ENCODE measurements at regions not wholly inside any gene's neighbourhood (a gene's known extent, or its start where the extent isn't known, plus 50 kb on each side); places are given as distances from the start of the nearest gene placed in this dataset.

DNA sequence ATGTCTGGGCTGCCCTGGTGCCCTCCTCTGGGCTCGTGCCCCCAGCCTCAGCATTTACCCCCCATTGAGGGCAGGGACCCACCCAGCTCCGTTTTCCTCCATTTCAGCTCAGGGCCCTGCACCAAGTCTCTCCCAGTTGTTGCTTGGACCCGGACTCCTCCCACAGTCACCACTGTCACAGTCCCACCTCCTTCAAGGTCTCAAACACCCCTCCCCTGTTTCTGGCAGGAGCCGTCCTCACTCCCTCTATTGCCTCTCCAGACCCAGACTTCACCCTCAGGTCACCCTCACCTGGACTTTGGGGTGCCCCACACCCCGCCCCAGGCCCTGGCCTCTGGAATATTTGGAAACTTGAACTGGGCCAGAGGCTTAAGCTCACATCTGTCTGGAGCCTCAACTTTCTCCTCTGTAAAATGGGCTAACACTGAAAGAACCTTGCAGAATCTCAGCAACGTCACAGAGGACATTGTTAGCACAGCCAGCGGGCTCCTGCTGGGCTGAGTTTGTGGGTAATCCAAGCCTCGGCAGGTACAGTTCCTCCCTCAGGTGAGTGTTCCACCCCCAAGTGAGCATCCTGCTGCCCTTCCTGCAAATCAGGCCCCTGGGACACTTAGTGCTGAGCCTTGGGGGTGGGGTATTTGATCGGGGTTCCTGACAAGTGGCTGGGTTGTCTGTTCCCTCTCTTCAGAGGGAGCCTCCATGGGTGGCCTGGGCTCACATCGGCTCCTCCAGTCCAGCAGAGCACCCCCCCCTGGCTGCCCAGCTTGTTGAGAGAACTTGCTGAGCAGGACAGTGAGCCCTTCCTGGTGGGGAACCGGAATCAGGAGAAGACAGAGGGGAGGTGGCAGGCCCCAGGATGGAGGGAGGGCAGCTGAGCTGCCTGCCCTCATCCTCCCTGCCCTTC is 130.1 kb downstream of the C9orf50 start:
- FAIRE-seq: no peak

DNA sequence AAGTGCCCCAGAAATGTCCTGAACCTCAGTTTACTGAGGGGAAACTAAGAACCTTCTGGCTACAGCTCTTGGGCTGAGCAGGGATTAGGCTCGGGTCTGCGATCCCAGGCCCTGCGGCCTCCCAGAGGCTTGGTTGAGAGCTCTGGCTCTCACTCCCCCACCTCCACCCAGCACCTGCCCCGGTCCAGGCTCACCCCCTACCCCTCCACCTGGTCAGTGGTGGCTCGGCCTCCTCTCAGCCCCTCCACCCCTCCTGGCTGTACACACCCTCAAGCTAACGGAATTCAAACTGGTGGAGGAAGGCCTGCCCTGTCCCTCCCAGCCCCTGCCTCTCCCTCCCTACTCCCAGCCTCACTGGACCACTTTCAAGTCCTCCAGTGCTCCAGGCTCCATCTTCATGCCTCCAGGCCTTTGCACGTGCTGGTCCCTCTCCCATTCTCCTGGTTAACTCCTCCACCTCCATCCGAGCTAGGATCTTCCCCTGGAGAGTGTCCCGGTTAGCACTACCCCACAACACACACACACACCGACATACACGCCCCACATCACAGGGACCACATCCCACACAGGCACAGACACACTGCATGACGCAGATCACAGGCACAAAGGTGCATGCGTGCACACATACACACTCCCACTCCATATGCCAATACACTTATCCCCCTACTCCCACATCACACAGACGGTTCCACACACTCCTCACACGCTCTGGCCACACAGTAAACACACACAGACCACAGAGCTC is 130.9 kb downstream of the C9orf50 start:
- no peak for DNase-seq (ENCODE audit: low spot score)
- FAIRE-seq: peak; percentile 61

More for the DNA sequence above, 130.1 kb downstream of the C9orf50 start:
- no peak for DNase-seq (ENCODE audit: low spot score)

- peak; percentile 45 for DNase-seq (ENCODE audit: low spot score)
Observed at GRCh38 chr9:129487658-129488483, 133.0 kb downstream of the C9orf50 start.

DNA sequence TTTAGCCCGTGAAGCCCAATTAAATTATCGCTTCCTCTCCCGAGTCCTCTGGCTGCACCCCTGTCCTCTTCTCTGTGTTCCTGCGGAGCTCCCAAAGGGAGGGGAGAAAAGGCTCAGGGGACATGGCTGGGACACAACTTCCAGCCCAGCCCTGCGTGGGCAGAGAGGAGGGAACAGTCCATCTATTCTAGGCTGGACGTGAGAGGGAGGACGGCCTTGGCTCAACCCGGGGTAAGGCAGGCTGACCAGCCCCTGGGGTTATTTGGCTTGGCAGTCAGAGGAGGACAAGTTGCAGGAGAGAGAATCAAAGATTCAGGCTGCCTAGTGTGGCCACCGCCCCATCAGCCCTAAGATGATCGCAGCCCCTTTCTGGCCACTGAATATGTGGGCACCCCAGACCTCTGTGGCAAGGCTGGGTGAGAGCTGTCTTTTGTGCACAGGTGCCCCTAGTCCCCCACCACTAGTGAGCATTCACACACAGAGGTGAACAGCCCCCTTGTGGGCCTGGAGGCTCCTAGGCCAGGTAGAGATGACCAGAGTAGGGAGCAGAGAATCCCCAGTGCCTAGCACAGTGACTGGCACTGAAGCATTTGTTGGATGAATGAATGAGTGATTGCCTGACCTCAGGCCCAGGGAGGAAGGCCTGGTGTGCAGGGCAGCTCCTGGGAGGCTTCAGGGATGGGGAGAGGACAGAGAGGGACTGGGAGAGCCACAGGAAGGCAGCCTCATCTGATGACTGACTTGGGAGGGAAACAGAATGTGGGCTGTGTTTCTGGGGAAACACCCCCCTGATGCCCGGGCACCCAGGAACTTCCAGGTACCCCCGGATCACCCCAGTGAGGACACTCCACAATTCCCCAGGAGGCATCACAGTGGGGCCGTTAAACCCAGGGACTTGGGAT is 133.9 kb downstream of the C9orf50 start:
- FAIRE-seq: no peak

More at GRCh38 chr9:129487658-129488483, 133.0 kb downstream of the C9orf50 start:
- FAIRE-seq: no peak

GRCh38 chr9:129485145-129485774 is 135.6 kb downstream of the C9orf50 start:
- DNase-seq (ENCODE audit: low spot score) (no peak), FAIRE-seq (no peak)

More for the DNA sequence above, 133.9 kb downstream of the C9orf50 start:
- DNase-seq (ENCODE audit: low spot score): no peak

GRCh38 chr9:129484352-129485000 is 136.4 kb downstream of the C9orf50 start:
- DNase-seq (ENCODE audit: low spot score) (no peak), FAIRE-seq (no peak)

- DNase-seq (ENCODE audit: low spot score) (peak; percentile 73), FAIRE-seq (no peak)
Observed at GRCh38 chr9:129483415-129484351, 137.2 kb downstream of the C9orf50 start.

GRCh38 chr9:129482521-129483414 is 138.1 kb downstream of the C9orf50 start:
- FAIRE-seq (no peak), DNase-seq (ENCODE audit: low spot score) (peak; percentile 77)

- FAIRE-seq: no peak
- DNase-seq (ENCODE audit: low spot score): no peak
Observed at GRCh38 chr9:129481810-129482511, 138.9 kb downstream of the C9orf50 start.

DNA sequence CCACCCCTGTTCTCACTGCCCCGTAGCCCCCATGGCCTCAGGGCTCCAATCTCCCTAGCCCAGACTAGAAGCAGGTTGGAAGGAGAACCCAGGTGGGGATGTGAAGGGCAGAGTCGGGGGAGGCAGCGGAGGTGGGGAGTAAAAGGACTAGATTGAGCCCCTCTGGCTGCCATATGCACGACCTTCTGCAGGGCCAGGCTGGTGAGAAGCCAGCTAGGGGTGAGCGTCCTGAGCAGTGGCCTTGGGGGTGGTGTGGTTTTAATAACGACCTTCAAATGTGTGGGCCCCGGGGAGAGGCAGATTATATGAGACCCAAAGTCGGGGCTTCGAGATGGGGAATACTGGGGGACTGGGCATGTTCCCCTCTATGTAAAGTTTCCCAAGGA is 139.5 kb downstream of the C9orf50 start:
- no peak for FAIRE-seq
- DNase-seq (ENCODE audit: low spot score): no peak

DNA sequence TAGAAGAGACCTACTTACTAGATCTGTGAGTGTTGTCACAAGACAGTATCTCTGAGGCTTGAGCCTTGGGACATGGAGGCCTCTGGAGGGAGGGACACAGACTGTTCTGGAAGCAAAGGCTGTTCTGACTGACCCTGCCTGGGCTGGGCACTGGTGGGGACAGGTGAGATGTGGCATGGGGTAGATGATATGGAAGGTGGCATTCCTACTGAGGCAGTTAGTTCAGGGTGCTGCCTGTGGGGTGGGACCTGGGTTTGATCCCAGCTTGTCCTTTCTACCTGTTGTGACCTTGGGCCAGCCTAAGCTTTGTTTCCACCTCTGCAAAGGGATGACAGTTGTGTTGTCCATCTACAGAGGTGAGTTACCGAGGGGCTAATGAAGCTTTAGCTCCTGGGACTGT is 140.2 kb downstream of the C9orf50 start:
- DNase-seq (ENCODE audit: low spot score) (no peak), FAIRE-seq (no peak)

GRCh38 chr9:129480227-129480626 is 140.7 kb downstream of the C9orf50 start:
- no peak for FAIRE-seq

GRCh38 chr9:129479631-129480011 is 141.3 kb downstream of the C9orf50 start:
- FAIRE-seq (no peak), DNase-seq (ENCODE audit: low spot score) (no peak)

More at GRCh38 chr9:129480227-129480626, 140.7 kb downstream of the C9orf50 start:
- no peak for DNase-seq (ENCODE audit: low spot score)

- FAIRE-seq (no peak), DNase-seq (ENCODE audit: low spot score) (no peak)
Observed at GRCh38 chr9:129478961-129479630, 141.8 kb downstream of the C9orf50 start.

- FAIRE-seq (no peak), DNase-seq (ENCODE audit: low spot score) (no peak)
Observed at GRCh38 chr9:129478461-129478860, 142.4 kb downstream of the C9orf50 start.

Measured in urothelium cell line (cell line).